H9 (cell line): ENCODE measurements at regions not wholly inside any gene's neighbourhood (a gene's known extent, or its start where the extent isn't known, plus 50 kb on each side); places are given as distances from the start of the nearest gene placed in this dataset.

ENCODE experiments used
- DNase-seq: peaks from one replicate; pipeline ENCODE4 v3.0.0-alpha.2; 2017
- H2AFZ ChIP-seq: one replicate; pipeline ENCODE4 v1.6.1; 2013; ENCODE audit warnings: mild to moderate bottlenecking, low read length, control low read depth, moderate library complexity
- H2AK5ac ChIP-seq: 2 replicates; pipeline ENCODE4 v1.6.1; 2013; ENCODE audit warnings: low read length, control low read depth, mixed read lengths; ENCODE audit not compliant: insufficient read length
- H2BK120ac ChIP-seq: one replicate; pipeline ENCODE4 v1.6.1; 2013; ENCODE audit warnings: low read depth, mild to moderate bottlenecking, low read length, control low read depth, inconsistent platforms; ENCODE audit not compliant: poor library complexity, severe bottlenecking
- H2BK12ac ChIP-seq: 2 replicates; pipeline ENCODE4 v1.6.1; 2013; ENCODE audit warnings: low read length, control low read depth, mixed read lengths, low read depth; ENCODE audit not compliant: insufficient read length
- H2BK15ac ChIP-seq: 2 replicates; pipeline ENCODE4 v1.6.1; 2013; ENCODE audit warnings: low read depth, low read length, control low read depth
- H2BK20ac ChIP-seq: one replicate; pipeline ENCODE4 v1.6.1; 2013; ENCODE audit warnings: low read depth, mild to moderate bottlenecking, low read length, control low read depth, inconsistent platforms; ENCODE audit not compliant: poor library complexity, severe bottlenecking
- H2BK5ac ChIP-seq: 2 replicates; pipeline ENCODE4 v1.6.1; 2013; ENCODE audit warnings: low read length, control low read depth, mixed read lengths; ENCODE audit not compliant: insufficient read length
- H3K14ac ChIP-seq: 2 replicates; pipeline ENCODE4 v1.6.1; 2013; ENCODE audit warnings: low read length, control low read depth; ENCODE audit not compliant: insufficient read depth
- H3K18ac ChIP-seq: 2 replicates; pipeline ENCODE4 v1.6.1; 2013; ENCODE audit warnings: low read depth, mild to moderate bottlenecking, mixed read lengths, low read length, control low read depth; ENCODE audit not compliant: insufficient read length
- H3K23ac ChIP-seq: 2 replicates; pipeline ENCODE4 v1.6.1; 2013; ENCODE audit warnings: low read length, control low read depth, mixed read lengths, low read depth; ENCODE audit not compliant: insufficient read length
- H3K23me2 ChIP-seq: 2 replicates; pipeline ENCODE4 v1.6.1; 2013; ENCODE audit warnings: low read depth, mild to moderate bottlenecking, mixed read lengths, low read length, control low read depth; ENCODE audit not compliant: insufficient read length, poor library complexity, severe bottlenecking
- H3K27ac ChIP-seq: 2 replicates; pipeline ENCODE4 v1.5.1; 2013; ENCODE audit warnings: low read length, control low read depth, mixed read lengths, low read depth; ENCODE audit not compliant: insufficient read length
- H3K27me3 ChIP-seq: 2 replicates; pipeline ENCODE4 v1.6.1; 2013; ENCODE audit warnings: low read length, control low read depth, inconsistent platforms; ENCODE audit not compliant: insufficient read depth
- H3K4ac ChIP-seq: 2 replicates; pipeline ENCODE4 v1.6.1; 2013; ENCODE audit warnings: low read depth, mild to moderate bottlenecking, control low read depth, inconsistent platforms, low read length, moderate library complexity
- H3K4me1 ChIP-seq: 2 replicates; pipeline ENCODE4 v1.6.1; 2013; ENCODE audit warnings: low read length, control low read depth, inconsistent platforms; ENCODE audit not compliant: insufficient read depth
- H3K4me2 ChIP-seq: 2 replicates; pipeline ENCODE4 v1.6.1; 2013; ENCODE audit warnings: low read length, control low read depth, mixed read lengths; ENCODE audit not compliant: insufficient read length, insufficient read depth
- H3K56ac ChIP-seq: 2 replicates; pipeline ENCODE4 v1.6.1; 2013; ENCODE audit warnings: low read depth, mild to moderate bottlenecking, mixed read lengths, low read length, control low read depth; ENCODE audit not compliant: insufficient read length
- H3K79me1 ChIP-seq: 2 replicates; pipeline ENCODE4 v1.6.1; 2013; ENCODE audit warnings: low read depth, mild to moderate bottlenecking, moderate library complexity, low read length, control low read depth, inconsistent platforms; ENCODE audit not compliant: insufficient read depth, poor library complexity, severe bottlenecking
- H3K79me2 ChIP-seq: 2 replicates; pipeline ENCODE4 v1.6.1; 2013; ENCODE audit warnings: low read length, control low read depth, inconsistent platforms; ENCODE audit not compliant: insufficient read depth
- H3K9ac ChIP-seq: 2 replicates; pipeline ENCODE4 v1.6.1; 2013; ENCODE audit warnings: low read length, control low read depth, mixed read lengths; ENCODE audit not compliant: insufficient read length; ENCODE audit errors: extremely low read depth
- H3K9me3 ChIP-seq: one replicate; pipeline ENCODE4 v1.6.1; 2013; ENCODE audit warnings: low read depth, low read length, inconsistent platforms; ENCODE audit not compliant: control insufficient read depth
- H3T11ph ChIP-seq: one replicate; pipeline ENCODE4 v1.6.1; 2013; ENCODE audit warnings: mild to moderate bottlenecking, low read length, control low read depth, inconsistent platforms
- H4K20me1 ChIP-seq: one replicate; pipeline ENCODE4 v1.6.1; 2013; ENCODE audit not compliant: control insufficient read depth, insufficient read length, insufficient read depth
- H4K5ac ChIP-seq: 2 replicates; pipeline ENCODE4 v1.6.1; 2013; ENCODE audit warnings: low read depth, mild to moderate bottlenecking, mixed read lengths, low read length, control low read depth; ENCODE audit not compliant: insufficient read length
- H4K8ac ChIP-seq: replicated peaks from 2 replicates; pipeline ENCODE4 v1.6.1; 2013; ENCODE audit warnings: low read length, control low read depth, mixed read lengths, low read depth; ENCODE audit not compliant: insufficient read length
- H4K91ac ChIP-seq: 2 replicates; pipeline ENCODE4 v1.6.1; 2013; ENCODE audit warnings: low read depth, mild to moderate bottlenecking, moderate library complexity, mixed read lengths, low read length, control low read depth; ENCODE audit not compliant: insufficient read length
- H3K27ac Mint-ChIP-seq, 3 experiments: 2 replicates in 2 of 3; 3 replicates in 1 of 3; pipeline ENCODE4 v1.8.0; 2020 to 2021; ENCODE audit warnings: mixed read lengths in 3 of 3, mild to moderate bottlenecking in 1 of 3, moderate library complexity in 1 of 3
- H3K27me3 Mint-ChIP-seq: 2 replicates; pipeline ENCODE4 v1.8.0; 2021; ENCODE audit warnings: low read depth, mild to moderate bottlenecking, moderate library complexity, mixed read lengths
- H3K36me3 Mint-ChIP-seq, 3 experiments: 2 replicates in 2 of 3; 3 replicates in 1 of 3; pipeline ENCODE4 v1.8.0; 2020 to 2021; ENCODE audit warnings: low read depth in 3 of 3, mixed read lengths in 3 of 3; ENCODE audit not compliant: insufficient read depth in 1 of 3
- H3K4me1 Mint-ChIP-seq, 2 experiments: 2 replicates each; pipeline ENCODE4 v1.8.0; 2020; ENCODE audit warnings: mixed read lengths in 2 of 2
- H3K4me3 Mint-ChIP-seq, 2 experiments: 2 replicates in 1 of 2; 3 replicates in 1 of 2; pipeline ENCODE4 v1.8.0; 2020 to 2021; ENCODE audit warnings: mild to moderate bottlenecking in 2 of 2, mixed read lengths in 2 of 2, moderate library complexity in 1 of 2
- H3K9me3 Mint-ChIP-seq, 2 experiments: 2 replicates in 1 of 2; 3 replicates in 1 of 2; pipeline ENCODE4 v1.8.0; 2020; ENCODE audit warnings: mild to moderate bottlenecking in 2 of 2, mixed read lengths in 2 of 2, moderate library complexity in 1 of 2
- WGBS: extraction: QIAGEN DNeasy Blood & Tissue Kit; methylation state at CpG from one replicate; pipeline ENCODE4 v1.1.7; 2013; ENCODE audit warnings: missing lambda C conversion rate, low lambda C conversion rate, mixed read lengths; ENCODE audit not compliant: insufficient read length; ENCODE audit errors: extremely low coverage; 5-methylcytosine and 5-hydroxymethylcytosine counted together
- TF ChIP-seq, protein P1 (sequence below): fragments of 200-600 bp; sonication (generic); conservative IDR thresholded peaks from 3 replicates; pipeline ENCODE4 v1.8.0; 2021; ENCODE audit warnings: antibody characterized with exemption, mild to moderate bottlenecking

DNA sequence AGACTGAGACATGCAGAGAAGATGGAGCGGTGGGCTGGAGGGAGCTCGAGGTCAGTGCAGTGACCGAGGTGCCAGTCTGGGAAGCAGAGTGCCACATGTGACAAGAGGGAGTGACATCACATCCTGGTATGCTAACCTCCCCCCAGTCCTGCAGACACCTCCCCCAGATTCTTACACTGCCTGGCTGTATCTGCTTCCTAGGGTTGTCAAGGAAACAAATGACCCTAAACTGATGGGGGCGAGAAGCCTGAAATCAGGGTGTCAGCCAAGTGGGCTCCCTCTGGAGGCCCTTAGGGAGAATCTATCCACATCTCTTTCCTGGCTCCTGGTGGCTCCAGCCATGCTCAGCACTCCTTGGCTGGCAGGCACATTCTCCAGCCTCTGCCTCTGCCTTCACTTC, 316.1 kb upstream of the ZMIZ1 start:
- no CpG with 5 or more reads among the region's 4 CpGs for WGBS
- Histone ChIP-seq H2BK20ac (no peak overlapping the region), H3T11ph (no peak overlapping the region), H4K5ac (no peak overlapping the region), H3K4me2 (no peak overlapping the region), H3K4ac (no peak overlapping the region), H3K27me3 (no peaks in the 10 kb centered on the region; the same call in 1 of the 2 replicates), H3K4me1 (no peaks in the 10 kb centered on the region), H2BK12ac (no peak overlapping the region), H3K23ac (no peak overlapping the region), H2BK5ac (no peak overlapping the region), H4K20me1 (no peaks in the 10 kb centered on the region), H4K91ac (no peak overlapping the region), H3K79me1 (no peaks in the 10 kb centered on the region), H3K23me2 (no peaks in the 10 kb centered on the region), H3K9ac (no peak overlapping the region), H3K9me3 (no peaks in the 10 kb centered on the region), H3K27ac (no peak overlapping the region), H3K56ac (no peak overlapping the region), H3K14ac (no peak overlapping the region), H2AFZ (no peak overlapping the region), H2BK15ac (no peak overlapping the region), H3K79me2 (no peaks in the 10 kb centered on the region), H2BK120ac (no peak overlapping the region), H4K8ac (no peak overlapping the region), H2AK5ac (no peak overlapping the region), H3K18ac (no peak overlapping the region)
- Mint-ChIP-seq H3K4me3 (no peak overlapping the region), H3K27ac (no peak overlapping the region), H3K9me3 (no peaks in the 10 kb centered on the region; a peak in 1 of 5 replicates), H3K27me3 (peaks cover 24% of the 10 kb centered on the region), H3K36me3 (no peaks in the 10 kb centered on the region), H3K4me1 (peaks cover 32 to 35% of the 10 kb centered on the region in 2 experiments)
- DNase-seq, result no peak
- TF ChIP-seq, protein P1, sequence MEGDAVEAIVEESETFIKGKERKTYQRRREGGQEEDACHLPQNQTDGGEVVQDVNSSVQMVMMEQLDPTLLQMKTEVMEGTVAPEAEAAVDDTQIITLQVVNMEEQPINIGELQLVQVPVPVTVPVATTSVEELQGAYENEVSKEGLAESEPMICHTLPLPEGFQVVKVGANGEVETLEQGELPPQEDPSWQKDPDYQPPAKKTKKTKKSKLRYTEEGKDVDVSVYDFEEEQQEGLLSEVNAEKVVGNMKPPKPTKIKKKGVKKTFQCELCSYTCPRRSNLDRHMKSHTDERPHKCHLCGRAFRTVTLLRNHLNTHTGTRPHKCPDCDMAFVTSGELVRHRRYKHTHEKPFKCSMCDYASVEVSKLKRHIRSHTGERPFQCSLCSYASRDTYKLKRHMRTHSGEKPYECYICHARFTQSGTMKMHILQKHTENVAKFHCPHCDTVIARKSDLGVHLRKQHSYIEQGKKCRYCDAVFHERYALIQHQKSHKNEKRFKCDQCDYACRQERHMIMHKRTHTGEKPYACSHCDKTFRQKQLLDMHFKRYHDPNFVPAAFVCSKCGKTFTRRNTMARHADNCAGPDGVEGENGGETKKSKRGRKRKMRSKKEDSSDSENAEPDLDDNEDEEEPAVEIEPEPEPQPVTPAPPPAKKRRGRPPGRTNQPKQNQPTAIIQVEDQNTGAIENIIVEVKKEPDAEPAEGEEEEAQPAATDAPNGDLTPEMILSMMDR, result peak; percentile 28; the same call in 1 of the 3 replicates
